Nephron (organoid): ENCODE measurements at regions not wholly inside any gene's neighbourhood (a gene's known extent, or its start where the extent isn't known, plus 50 kb on each side); places are given as distances from the start of the nearest gene placed in this dataset.

Source experiments
- H3K27ac Mint-ChIP-seq, 3 experiments: 2 replicates each; pipeline ENCODE4 v1.8.0; 2020; ENCODE audit warnings: mixed read lengths in 3 of 3, mild to moderate bottlenecking in 2 of 3, moderate library complexity in 1 of 3
- H3K27me3 Mint-ChIP-seq: 2 replicates; pipeline ENCODE4 v1.8.0; 2021; ENCODE audit warnings: low read depth, mild to moderate bottlenecking, moderate library complexity, mixed read lengths
- H3K36me3 Mint-ChIP-seq: 2 replicates; pipeline ENCODE4 v1.8.0; 2020; ENCODE audit warnings: low read depth, mixed read lengths
- H3K4me1 Mint-ChIP-seq: 2 replicates; pipeline ENCODE4 v1.8.0; 2020; ENCODE audit warnings: mixed read lengths
- H3K4me3 Mint-ChIP-seq, 3 experiments: 2 replicates each; pipeline ENCODE4 v1.8.0; 2020; ENCODE audit warnings: mild to moderate bottlenecking in 3 of 3, mixed read lengths in 3 of 3, moderate library complexity in 2 of 3
- H3K9me3 Mint-ChIP-seq: 2 replicates; pipeline ENCODE4 v1.8.0; 2020; ENCODE audit warnings: mixed read lengths
- CTCF ChIP-seq, 3 experiments: fragments of 200-600 bp; sonication (generic); IDR thresholded peaks; one replicate each; pipeline ENCODE4 v1.5.0; 2021; ENCODE audit warnings: antibody characterized with exemption in 3 of 3; ENCODE audit not compliant: unreplicated experiment in 3 of 3

GRCh38 chrX:45935408-45935807, 609.8 kb downstream of the ZNF674 start:
- no peak overlapping the region for H3K4me3 Mint-ChIP-seq
- H3K27ac Mint-ChIP-seq, result no peak overlapping the region
- no peaks in the 10 kb centered on the region for H3K4me1 Mint-ChIP-seq
- H3K9me3 Mint-ChIP-seq, result peaks cover 6% of the 10 kb centered on the region
- H3K36me3 Mint-ChIP-seq, result no peaks in the 10 kb centered on the region
- no peaks in the 10 kb centered on the region for H3K27me3 Mint-ChIP-seq
- no peak for TF ChIP-seq CTCF (IDR thresholded peaks at IDR 0.05; ENCODE audit: unreplicated experiment in 3 of 3)

GRCh38 chrX:45912316-45912715, 632.9 kb downstream of the ZNF674 start:
- H3K27ac Mint-ChIP-seq, result no peak overlapping the region
- TF ChIP-seq CTCF (IDR thresholded peaks at IDR 0.05; ENCODE audit: unreplicated experiment in 3 of 3), result no peak
- H3K4me3 Mint-ChIP-seq, result no peak overlapping the region
- H3K4me1 Mint-ChIP-seq, result no peaks in the 10 kb centered on the region
- no peaks in the 10 kb centered on the region for H3K27me3 Mint-ChIP-seq
- no peaks in the 10 kb centered on the region for H3K36me3 Mint-ChIP-seq
- H3K9me3 Mint-ChIP-seq, result no peaks in the 10 kb centered on the region

- Mint-ChIP-seq H3K9me3 (peaks cover 2% of the 10 kb centered on the region), H3K27me3 (no peaks in the 10 kb centered on the region)
Measured at GRCh38 chrX:45907786-45908185, 637.4 kb downstream of the ZNF674 start.

GRCh38 chrX:45903781-45904201, 641.4 kb downstream of the ZNF674 start:
- Mint-ChIP-seq H3K36me3 (no peaks in the 10 kb centered on the region), H3K27ac (no peak overlapping the region), H3K4me1 (peaks cover 5% of the 10 kb centered on the region), H3K4me3 (no peak overlapping the region), H3K27me3 (peaks cover 3% of the 10 kb centered on the region), H3K9me3 (peaks cover 2% of the 10 kb centered on the region)
- TF ChIP-seq CTCF (IDR thresholded peaks at IDR 0.05; ENCODE audit: unreplicated experiment in 3 of 3), result no peak

More at GRCh38 chrX:45907786-45908185, 637.4 kb downstream of the ZNF674 start:
- no peaks in the 10 kb centered on the region for H3K36me3 Mint-ChIP-seq
- no peak overlapping the region for H3K4me3 Mint-ChIP-seq
- TF ChIP-seq CTCF (IDR thresholded peaks at IDR 0.05; ENCODE audit: unreplicated experiment in 3 of 3), result no peak
- H3K4me1 Mint-ChIP-seq, result no peaks in the 10 kb centered on the region
- H3K27ac Mint-ChIP-seq, result no peak overlapping the region

- Mint-ChIP-seq H3K27me3 (peaks cover 3% of the 10 kb centered on the region), H3K4me3 (no peak overlapping the region), H3K4me1 (peaks cover 5% of the 10 kb centered on the region), H3K9me3 (no peaks in the 10 kb centered on the region), H3K36me3 (no peaks in the 10 kb centered on the region), H3K27ac (peak overlapping the region; percentile 66 to 88 (median 67))
- TF ChIP-seq CTCF (IDR thresholded peaks at IDR 0.05; ENCODE audit: unreplicated experiment in 3 of 3), result no peak
Measured at GRCh38 chrX:45900766-45901615, 644.2 kb downstream of the ZNF674 start.
